H1 (cell line): ENCODE measurements at regions not wholly inside any gene's neighbourhood (a gene's known extent, or its start where the extent isn't known, plus 50 kb on each side); places are given as distances from the start of the nearest gene placed in this dataset.

Experiments
- CTCF ChIA-PET: fragments of 300-600 bp; sonication (Branson Sonifier 250); formaldehyde crosslinking; loops from one replicate; lab custom pipeline; 2021; ENCODE audit not compliant: partially characterized antibody; lab: Charles Lee
- POLR2A ChIA-PET: fragments of 300-600 bp; sonication (Branson Sonifier 250); formaldehyde crosslinking; loops from one replicate; lab custom pipeline; 2021; ENCODE audit warnings: inconsistent platforms; ENCODE audit not compliant: partially characterized antibody; lab: Charles Lee
- DNase-seq, 2 experiments: peaks; one replicate each; pipeline versions ENCODE4 v3.0.0 to v3.0.0-alpha.2; 2010 to 2022; ENCODE audit warnings: low spot score in 2 of 2, low read depth in 1 of 2, mixed read lengths in 1 of 2
- FAIRE-seq: peaks from 2 replicates; lab custom pipeline; 2011; peaks lifted over from hg19 to GRCh38; lab: Jason Lieb, UNC
- H2AFZ ChIP-seq: 2 replicates; pipeline ENCODE4 v1.8.1; 2012; ENCODE audit warnings: low read length, inconsistent platforms
- H2AK5ac ChIP-seq: 2 replicates; pipeline ENCODE4 v1.6.1; 2013; ENCODE audit warnings: low read depth, low read length
- H2BK120ac ChIP-seq: replicated peaks from 2 replicates; pipeline ENCODE3; 2013; ENCODE audit warnings: low read depth, low read length, inconsistent platforms
- H2BK12ac ChIP-seq: 2 replicates; pipeline ENCODE4 v1.6.1; 2013; ENCODE audit warnings: low read depth, low read length
- H2BK15ac ChIP-seq: 2 replicates; pipeline ENCODE4 v1.6.1; 2013; ENCODE audit warnings: low read length
- H2BK20ac ChIP-seq: 2 replicates; pipeline ENCODE4 v1.6.1; 2013; ENCODE audit warnings: low read length
- H2BK5ac ChIP-seq: 2 replicates; pipeline ENCODE4 v1.6.1; 2013; ENCODE audit warnings: low read depth, low read length
- H3K14ac ChIP-seq: 2 replicates; pipeline ENCODE4 v1.6.1; 2013; ENCODE audit warnings: inconsistent platforms; ENCODE audit not compliant: insufficient read length
- H3K18ac ChIP-seq: 2 replicates; pipeline ENCODE4 v1.6.1; 2013; ENCODE audit warnings: low read length; ENCODE audit errors: extremely low read depth
- H3K23ac ChIP-seq: 2 replicates; pipeline ENCODE4 v1.6.1; 2013; ENCODE audit warnings: inconsistent platforms; ENCODE audit not compliant: insufficient read length
- H3K23me2 ChIP-seq: 2 replicates; pipeline ENCODE4 v1.6.1; 2013; ENCODE audit warnings: low read depth, low read length
- H3K27ac ChIP-seq: 2 replicates; pipeline ENCODE4 v1.6.1; 2011; ENCODE audit warnings: low read depth, low read length, inconsistent platforms
- H3K27me3 ChIP-seq, 4 experiments: replicated peaks in 1 of 4; 1 replicate in 1 of 4; 2 replicates in 3 of 4; pipeline versions ENCODE4 v1.6.1 to v1.8.1; 2011 to 2013; ENCODE audit warnings: low read length in 3 of 4, mild to moderate bottlenecking in 3 of 4, inconsistent platforms in 2 of 4, mixed read lengths in 2 of 4, moderate library complexity in 1 of 4; ENCODE audit not compliant: control insufficient read depth in 3 of 4, insufficient read depth in 3 of 4; ENCODE audit errors: extremely low read depth in 1 of 4
- H3K36me3 ChIP-seq, 4 experiments: 2 replicates each; pipeline versions ENCODE4 v1.6.1 to v1.8.1; 2011 to 2013; ENCODE audit warnings: mild to moderate bottlenecking in 4 of 4, low read length in 3 of 4, moderate library complexity in 2 of 4, control low read depth in 1 of 4, inconsistent platforms in 1 of 4; ENCODE audit not compliant: insufficient read depth in 4 of 4, control insufficient read depth in 2 of 4
- H3K4ac ChIP-seq: replicated peaks from 2 replicates; pipeline ENCODE3; 2013; ENCODE audit warnings: low read length, low read depth, mixed read lengths, inconsistent platforms; ENCODE audit not compliant: insufficient read length
- H3K4me1 ChIP-seq, 4 experiments: replicated peaks in 1 of 4; 1 replicate in 1 of 4; 2 replicates in 3 of 4; pipeline versions ENCODE4 v1.6.1 to v1.8.1; 2011 to 2013; ENCODE audit warnings: low read length in 3 of 4, inconsistent platforms in 2 of 4, mixed read lengths in 1 of 4; ENCODE audit not compliant: insufficient read depth in 4 of 4, control insufficient read depth in 3 of 4
- H3K4me2 ChIP-seq, 2 experiments: 2 replicates each; pipeline versions ENCODE4 v1.6.1 to v1.8.1; 2011 to 2013; ENCODE audit warnings: low read depth in 2 of 2, low read length in 2 of 2, control low read depth in 1 of 2, inconsistent platforms in 1 of 2, mild to moderate bottlenecking in 1 of 2; ENCODE audit not compliant: insufficient read depth in 1 of 2
- H3K4me3 ChIP-seq, 4 experiments: fragments of 200-600, 300-600 bp in 1 of 4; sonication (generic), shearing (Covaris generic), sonication (Bioruptor Twin) in 1 of 4; 2 replicates each; pipeline versions ENCODE4 v1.5.1 to v1.8.1; 2011 to 2016; ENCODE audit warnings: low read length in 4 of 4, low read depth in 3 of 4, control low read depth in 2 of 4, inconsistent platforms in 2 of 4, mild to moderate bottlenecking in 2 of 4, mixed read lengths in 1 of 4, moderate library complexity in 1 of 4; ENCODE audit not compliant: insufficient read depth in 2 of 4; ENCODE audit errors: extremely low read depth in 1 of 4
- H3K56ac ChIP-seq: replicated peaks from 2 replicates; pipeline ENCODE3; 2013; ENCODE audit warnings: low read depth, mild to moderate bottlenecking, mixed read lengths, low read length, inconsistent platforms; ENCODE audit not compliant: insufficient read length
- H3K79me1 ChIP-seq: 2 replicates; pipeline ENCODE4 v1.6.1; 2013; ENCODE audit warnings: low read depth, low read length, control low read depth
- H3K79me2 ChIP-seq, 2 experiments: 2 replicates each; pipeline versions ENCODE4 v1.6.1 to v1.8.1; 2012 to 2013; ENCODE audit warnings: low read length in 2 of 2, mild to moderate bottlenecking in 2 of 2, inconsistent platforms in 1 of 2; ENCODE audit not compliant: insufficient read depth in 2 of 2, control insufficient read depth in 1 of 2
- H3K9ac ChIP-seq, 4 experiments: replicated peaks in 1 of 4; 1 replicate in 1 of 4; 2 replicates in 3 of 4; pipeline versions ENCODE4 v1.6.1 to v1.8.1; 2011 to 2013; ENCODE audit warnings: low read depth in 3 of 4, low read length in 3 of 4, control low read depth in 2 of 4, mild to moderate bottlenecking in 2 of 4, moderate library complexity in 2 of 4, inconsistent platforms in 1 of 4; ENCODE audit errors: extremely low read depth in 1 of 4
- H3K9me3 ChIP-seq, 2 experiments: 2 replicates each; pipeline versions ENCODE4 v1.6.1 to v1.8.1; 2012 to 2013; ENCODE audit warnings: mild to moderate bottlenecking in 2 of 2, moderate library complexity in 2 of 2, control low read depth in 1 of 2, inconsistent platforms in 1 of 2, low read depth in 1 of 2, low read length in 1 of 2, mixed read lengths in 1 of 2; ENCODE audit not compliant: insufficient read depth in 2 of 2
- H4K20me1 ChIP-seq, 2 experiments: replicated peaks in 1 of 2; 2 replicates each; pipeline versions ENCODE3 to v1.8.1; 2011 to 2013; ENCODE audit warnings: inconsistent platforms in 2 of 2, low read length in 2 of 2, mild to moderate bottlenecking in 1 of 2; ENCODE audit not compliant: insufficient read depth in 2 of 2, control insufficient read depth in 1 of 2
- H4K5ac ChIP-seq: 2 replicates; pipeline ENCODE4 v1.6.1; 2013; ENCODE audit warnings: low read length, low read depth, mixed read lengths, inconsistent platforms; ENCODE audit not compliant: insufficient read length
- H4K8ac ChIP-seq: 2 replicates; pipeline ENCODE4 v1.8.0; 2013; ENCODE audit warnings: mild to moderate bottlenecking, moderate library complexity, low read length, inconsistent platforms; ENCODE audit not compliant: insufficient read depth; ENCODE audit errors: extremely low read depth
- H4K91ac ChIP-seq: replicated peaks from 2 replicates; pipeline ENCODE3; 2013; ENCODE audit warnings: low read length, mixed read lengths, inconsistent platforms; ENCODE audit not compliant: insufficient read length
- CBX8 ChIP-seq: fragments of 300-800, 300-1000 bp; sonication (generic); IDR thresholded peaks from 2 replicates; pipeline ENCODE4 v1.7.1; 2016; ENCODE audit warnings: low read depth, low read length, borderline replicate concordance
- CTCF ChIP-seq, 3 experiments: IDR thresholded peaks; 1 replicate in 2 of 3; 2 replicates in 1 of 3; pipeline versions ENCODE4 v1.5.1 to v1.6.1; 2011; ENCODE audit warnings: low read length in 3 of 3, mild to moderate bottlenecking in 3 of 3, inconsistent platforms in 2 of 3, low read depth in 1 of 3, moderate library complexity in 1 of 3; ENCODE audit not compliant: insufficient read depth in 1 of 3; ENCODE audit errors: control extremely low read depth in 1 of 3
- EP300 ChIP-seq, 2 experiments: IDR thresholded peaks; 1 replicate in 1 of 2; 2 replicates in 1 of 2; pipeline ENCODE4 v1.6.1; 2011 to 2012; ENCODE audit warnings: low read depth in 2 of 2, low read length in 2 of 2, mild to moderate bottlenecking in 2 of 2, borderline replicate concordance in 1 of 2, inconsistent platforms in 1 of 2, moderate library complexity in 1 of 2
- FOSL1 ChIP-seq: IDR thresholded peaks from 2 replicates; pipeline ENCODE4 v1.6.1; 2011; ENCODE audit warnings: mild to moderate bottlenecking, low read depth, low read length, moderate library complexity; ENCODE audit not compliant: insufficient read depth
- JUN ChIP-seq: IDR thresholded peaks from 2 replicates; pipeline ENCODE4 v1.6.1; 2011; ENCODE audit warnings: low read depth, mild to moderate bottlenecking, improper control_type of control experiment, low read length
- KDM1A ChIP-seq: fragments of 200-600, 300-600 bp; sonication (generic); IDR thresholded peaks from 2 replicates; pipeline ENCODE4 v1.7.1; 2016; ENCODE audit warnings: mild to moderate bottlenecking, low read length, borderline replicate concordance
- RAD21 ChIP-seq, 2 experiments: IDR thresholded peaks in 1 of 2; conservative IDR thresholded peaks in 1 of 2; 2 replicates each; pipeline ENCODE4 v1.6.1; 2011; ENCODE audit warnings: low read depth in 2 of 2, low read length in 2 of 2, improper control_type of control experiment in 1 of 2, inconsistent platforms in 1 of 2, mild to moderate bottlenecking in 1 of 2, moderate library complexity in 1 of 2
- RBBP5 ChIP-seq: IDR thresholded peaks from 2 replicates; pipeline ENCODE4 v1.7.1; 2012; ENCODE audit warnings: low read depth, mild to moderate bottlenecking, inconsistent platforms, low read length, moderate library complexity, borderline replicate concordance
- SIX5 ChIP-seq: IDR thresholded peaks from 2 replicates; pipeline ENCODE4 v1.6.1; 2011; ENCODE audit warnings: mild to moderate bottlenecking, low read depth, low read length
- SP1 ChIP-seq: IDR thresholded peaks from 2 replicates; pipeline ENCODE4 v1.6.1; 2011; ENCODE audit warnings: low read depth, low read length
- TEAD4 ChIP-seq: IDR thresholded peaks from 2 replicates; pipeline ENCODE4 v1.6.1; 2012; ENCODE audit warnings: low read depth, low read length, inconsistent platforms, mixed read lengths
- WGBS, 2 experiments: shearing (Covaris generic) in 1 of 2; methylation state at CpG; one replicate each; pipeline versions ENCODE4 v1.1.6 to v1.1.7; 2013 to 2015; ENCODE audit warnings: low lambda C conversion rate in 2 of 2, mixed read lengths in 2 of 2, inconsistent platforms in 1 of 2, low coverage in 1 of 2, missing lambda C conversion rate in 1 of 2; ENCODE audit not compliant: insufficient replicate concordance in 2 of 2, insufficient coverage in 1 of 2, insufficient read length in 1 of 2; ENCODE audit errors: extremely low coverage in 1 of 2, missing lambda C conversion rate in 1 of 2; 5-methylcytosine and 5-hydroxymethylcytosine counted together

- no peaks in the 10 kb centered on the region for H3K36me3 ChIP-seq
- H2BK120ac ChIP-seq = no peak overlapping the region
- H2BK5ac ChIP-seq = no peak overlapping the region
- H3K4me1 ChIP-seq = peaks cover 0 to 9% (median 0%) of the 10 kb centered on the region in 4 experiments; a peak in 2 of 7 replicates
- TF ChIP-seq TEAD4 (no peak), KDM1A (no peak), RBBP5 (no peak), CTCF (IDR thresholded peaks at IDR 0.05; ENCODE audit: control extremely low read depth in 1 of 3, insufficient read depth in 1 of 3, low read depth in 1 of 3, low read length in 3 of 3) (no peak), SP1 (no peak), EP300 (IDR thresholded peaks at IDR 0.05; ENCODE audit: borderline replicate concordance in 1 of 2, low read depth in 2 of 2, low read length in 2 of 2) (no peak), SIX5 (no peak), JUN (no peak), CBX8 (no peak), RAD21 (IDR thresholded peaks at IDR 0.05 in 1 of 2, conservative IDR thresholded peaks at IDR 0.05 in 1 of 2; ENCODE audit: low read depth in 2 of 2, low read length in 2 of 2) (no peak), FOSL1 (no peak)
- TF ChIP-seq, all 59 proteins: peak for 0
- H3K18ac ChIP-seq = no peak overlapping the region
- no peak overlapping the region for H3K27ac ChIP-seq
- no peak overlapping the region for H2BK15ac ChIP-seq
- no peaks in the 10 kb centered on the region for H4K20me1 ChIP-seq
- no peak overlapping the region for H2BK20ac ChIP-seq
- ChIA-PET CTCF (no interaction called here), POLR2A (no interaction called here)
- FAIRE-seq (no peak), DNase-seq (no peak)
- no peak overlapping the region for H2AFZ ChIP-seq
- no peak overlapping the region for H3K9ac ChIP-seq
- no peak overlapping the region for H3K4me3 ChIP-seq
- H3K27me3 ChIP-seq = no peaks in the 10 kb centered on the region
- no peak overlapping the region for H4K91ac ChIP-seq
- H3K79me1 ChIP-seq = no peaks in the 10 kb centered on the region
- no peak overlapping the region for H4K5ac ChIP-seq
- H3K79me2 ChIP-seq = no peaks in the 10 kb centered on the region
- WGBS, 2 experiments = 93% methylated on average over 1 of the region's 1 CpG; no CpG with 5 or more reads in 1 of the 2 experiments
- no peak overlapping the region for H2AK5ac ChIP-seq
- no peak overlapping the region for H2BK12ac ChIP-seq
- no peak overlapping the region for H3K14ac ChIP-seq
- no peaks in the 10 kb centered on the region for H3K23me2 ChIP-seq
- H3K4ac ChIP-seq = no peak overlapping the region
- no peak overlapping the region for H3K56ac ChIP-seq
- H3K23ac ChIP-seq = no peak overlapping the region
- H4K8ac ChIP-seq = no peak overlapping the region
- no peaks in the 10 kb centered on the region for H3K9me3 ChIP-seq
- no peak overlapping the region for H3K4me2 ChIP-seq
Measured at GRCh38 chr13:85137516-85137915, 661.7 kb downstream of the SLITRK6 start.
